HG03064 (cell line): ENCODE measurements at regions not wholly inside any gene's neighbourhood (a gene's known extent, or its start where the extent isn't known, plus 50 kb on each side); places are given as distances from the start of the nearest gene placed in this dataset.

Experiments used
- ATAC-seq: cut with Tn5 transposase; IDR thresholded peaks from one replicate; pipeline ENCODE4 v1.9.1; 2021; ENCODE audit warnings: low read depth; ENCODE audit not compliant: unreplicated experiment

DNA sequence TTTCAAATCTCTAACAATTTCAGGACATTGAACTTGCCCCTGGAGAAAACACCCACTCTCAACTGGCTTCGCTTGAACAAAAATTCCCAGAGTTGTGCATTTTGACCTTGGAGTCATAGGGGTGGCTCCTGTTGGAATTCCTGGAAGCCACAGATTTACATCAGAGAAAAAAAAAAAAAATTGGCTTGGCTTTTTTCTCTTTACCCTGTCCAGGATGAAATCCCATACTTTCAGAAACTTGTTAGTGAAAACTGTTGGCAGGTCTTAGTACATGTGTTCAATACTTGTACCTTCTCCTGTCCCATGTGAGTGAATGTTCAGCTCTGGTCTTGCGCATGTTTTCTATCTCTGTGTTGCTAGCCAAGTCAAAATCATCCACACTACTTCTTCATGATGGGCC lies 228.8 kb downstream of the TGFB2 start:
- no peak for ATAC-seq

DNA sequence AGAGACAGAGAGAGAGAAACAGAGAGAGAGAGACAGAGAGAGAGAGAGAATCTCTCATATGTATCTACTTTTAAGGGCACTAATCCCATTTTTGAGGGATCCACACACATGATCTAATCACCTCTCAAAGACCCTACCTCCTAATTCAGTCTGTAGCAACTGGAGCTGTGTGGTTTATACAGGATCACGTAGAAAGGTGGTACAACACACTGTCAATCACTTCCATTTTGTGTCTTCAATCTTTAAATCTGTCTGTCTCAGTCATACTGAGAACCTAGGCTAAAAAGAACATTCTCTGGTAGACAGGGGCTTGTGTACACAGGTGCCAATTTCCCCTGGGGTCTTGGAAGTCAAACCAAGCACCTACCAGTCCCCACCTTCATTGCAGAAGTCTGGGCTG lies 229.9 kb downstream of the TGFB2 start:
- ATAC-seq, result no peak

- ATAC-seq, result no peak
Observed at GRCh38 chr1:218575856-218576255, 230.7 kb downstream of the TGFB2 start.

- no peak for ATAC-seq
Observed at GRCh38 chr1:218582646-218583045, 237.5 kb downstream of the TGFB2 start.

DNA sequence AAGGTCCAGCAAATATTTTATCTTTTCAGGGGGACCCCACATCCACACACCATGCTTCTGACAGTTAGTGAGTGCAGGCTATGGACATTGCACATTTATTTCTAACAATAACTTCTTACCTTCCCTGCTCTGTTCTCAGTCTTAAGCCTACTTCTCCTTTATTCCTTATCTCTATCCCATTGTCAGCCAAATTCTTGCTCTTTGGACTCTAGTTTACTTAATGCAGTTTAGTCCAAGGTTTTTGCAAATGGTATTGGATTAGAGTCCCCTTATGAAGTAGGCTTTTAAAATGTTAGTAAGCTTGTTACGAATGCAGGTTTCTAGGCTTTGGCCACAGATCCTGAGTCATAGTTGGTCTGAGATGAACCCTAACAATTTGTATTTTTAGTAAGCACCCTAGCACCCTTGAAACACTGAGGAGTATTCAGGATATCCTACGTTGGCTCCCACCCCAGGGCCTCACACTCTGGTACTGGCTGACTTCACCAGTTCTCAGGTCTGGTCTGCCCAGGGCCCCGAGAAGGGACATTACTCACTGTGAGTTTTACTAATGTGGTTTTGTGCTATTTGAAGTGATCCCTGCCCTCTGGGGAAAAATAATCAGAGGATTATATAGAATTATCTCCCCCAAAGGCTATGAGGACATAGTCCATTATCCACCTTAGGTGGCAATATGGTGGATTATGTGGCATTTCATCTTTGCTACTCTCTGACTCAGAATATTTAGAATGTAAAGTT lies 239.5 kb downstream of the TGFB2 start:
- no peak for ATAC-seq

GRCh38 chr1:218585511-218586184 lies 240.5 kb downstream of the TGFB2 start:
- ATAC-seq, result no peak

GRCh38 chr1:218587900-218588299 lies 242.8 kb downstream of the TGFB2 start:
- ATAC-seq, result no peak

DNA sequence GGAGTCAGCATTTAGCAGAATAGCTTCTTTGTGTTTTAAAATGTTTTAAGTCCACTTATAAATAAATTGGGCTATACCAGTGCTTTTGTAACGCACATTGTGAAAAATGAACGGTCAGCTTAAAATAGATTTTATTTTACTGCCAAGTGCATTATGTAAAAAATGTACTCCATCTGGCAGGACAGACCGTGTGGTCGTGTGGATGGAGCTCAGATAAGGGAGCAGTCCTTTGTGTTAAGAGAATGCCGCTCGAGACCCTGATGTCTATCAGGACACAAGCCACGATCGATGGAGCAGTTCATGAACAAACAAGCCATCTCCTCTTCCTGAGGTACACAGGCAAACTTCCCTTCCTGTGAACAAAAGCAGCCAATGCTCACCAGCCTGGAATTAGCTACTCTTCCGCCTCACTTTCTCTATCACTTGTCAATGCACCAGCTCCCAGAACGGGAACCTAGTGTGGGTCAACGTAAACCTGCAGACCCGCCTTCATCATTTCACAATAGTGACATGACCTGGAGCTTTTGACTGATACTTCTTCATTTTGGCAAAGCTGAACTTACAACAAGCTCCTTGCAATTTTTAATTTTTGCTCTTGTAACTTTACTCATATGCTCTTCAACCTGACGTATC lies 243.5 kb downstream of the TGFB2 start:
- ATAC-seq, result no peak

- no peak for ATAC-seq
Observed at GRCh38 chr1:218589487-218589886, 244.4 kb downstream of the TGFB2 start.

DNA sequence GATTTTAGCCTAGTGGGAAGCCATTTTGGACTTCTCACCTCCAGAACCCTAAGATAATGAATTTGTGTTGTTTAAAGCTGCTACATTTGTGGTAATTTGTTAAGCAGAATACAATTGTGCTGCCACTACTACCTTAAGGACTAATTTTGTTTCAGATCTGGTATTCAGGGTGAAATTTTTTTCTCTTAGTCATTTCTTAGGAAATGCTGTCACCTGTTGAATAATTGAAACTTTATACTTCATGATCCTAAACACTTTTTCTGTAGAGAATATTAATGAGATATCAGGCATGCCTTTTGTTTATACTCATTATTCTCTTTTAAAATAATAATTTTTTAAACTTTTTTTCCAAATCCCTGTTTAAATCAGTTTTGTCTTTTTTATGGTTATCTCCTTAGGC lies 246.8 kb downstream of the TGFB2 start:
- ATAC-seq, result no peak

DNA sequence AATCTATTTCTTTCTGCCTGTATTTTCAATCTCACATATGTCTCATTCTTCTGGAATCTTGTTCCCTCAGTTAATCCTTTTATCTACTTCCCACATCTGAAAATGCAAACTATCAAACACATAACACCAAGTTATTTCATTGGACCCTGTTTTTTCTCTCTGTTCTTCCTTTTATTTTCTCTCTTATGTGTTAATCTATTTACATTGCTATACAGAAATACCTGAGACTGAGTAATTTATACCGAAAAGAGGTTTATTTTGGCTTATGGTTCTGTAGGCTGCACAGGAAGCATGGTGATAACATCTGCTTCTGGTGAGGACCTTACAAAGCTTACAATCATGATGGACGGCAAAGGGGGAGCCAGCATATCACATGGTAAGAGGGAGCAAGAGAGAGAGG lies 247.6 kb downstream of the TGFB2 start:
- ATAC-seq, result no peak

- ATAC-seq, result no peak
Observed at GRCh38 chr1:218600968-218601367, 255.8 kb downstream of the TGFB2 start.

DNA sequence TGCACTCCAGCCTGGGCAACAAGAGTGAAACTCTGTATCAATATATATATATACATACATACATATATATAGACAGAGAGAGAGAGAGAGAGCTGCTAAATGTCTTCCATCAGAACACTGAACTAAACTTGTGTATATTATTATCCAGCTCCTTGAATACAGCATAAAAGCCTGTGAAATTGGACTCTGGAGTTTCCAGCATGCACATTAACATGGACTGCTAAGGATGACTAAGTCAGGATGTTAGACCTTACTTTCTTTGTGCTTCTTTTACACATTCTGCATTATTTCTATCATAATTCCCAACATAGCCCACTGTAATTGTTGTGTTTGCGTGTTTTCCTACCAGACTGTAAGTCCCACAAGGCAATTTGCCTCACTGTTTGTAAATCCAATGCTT lies 259.1 kb downstream of the TGFB2 start:
- no peak for ATAC-seq

GRCh38 chr1:218611916-218612585 lies 266.9 kb downstream of the TGFB2 start:
- no peak for ATAC-seq

GRCh38 chr1:218613105-218613504 lies 268.0 kb downstream of the TGFB2 start:
- no peak for ATAC-seq

DNA sequence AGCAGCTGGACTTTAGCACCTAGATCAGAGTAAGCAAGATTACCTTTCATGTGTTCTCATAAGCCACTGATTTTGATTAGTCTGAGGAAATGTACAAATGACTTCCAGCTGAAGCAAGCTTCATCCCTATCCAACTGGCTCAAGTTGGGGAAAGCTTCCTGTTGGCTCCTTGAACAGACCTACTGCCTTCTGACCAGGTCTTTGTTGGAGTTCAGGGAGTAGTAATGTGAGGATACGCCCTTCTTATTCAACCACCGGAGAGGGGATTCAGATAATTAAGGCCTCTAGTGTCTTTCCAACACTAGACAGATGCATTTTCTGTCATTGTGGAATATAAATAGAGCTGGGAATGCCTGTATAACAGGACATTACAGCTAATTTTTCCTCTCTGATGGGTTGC lies 268.9 kb downstream of the TGFB2 start:
- no peak for ATAC-seq

DNA sequence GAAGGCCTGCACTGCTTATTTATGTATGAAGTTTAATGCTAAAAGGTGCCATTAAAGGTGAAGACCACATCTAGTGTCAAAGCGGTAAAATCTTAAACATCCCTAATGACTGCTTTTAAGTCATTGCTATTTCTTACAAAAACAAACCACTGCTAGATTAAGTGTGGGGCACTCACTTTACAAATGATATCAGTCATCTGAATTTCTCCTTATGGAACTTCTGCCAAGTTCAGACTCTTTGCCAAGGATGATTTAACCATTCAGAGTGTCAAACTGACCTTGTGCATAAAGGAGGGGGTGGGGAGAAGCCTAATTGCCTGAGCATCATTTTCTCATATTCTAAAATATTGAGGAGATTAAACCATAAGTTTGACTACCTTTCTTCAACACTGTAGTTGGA lies 271.5 kb downstream of the TGFB2 start:
- ATAC-seq, result no peak

DNA sequence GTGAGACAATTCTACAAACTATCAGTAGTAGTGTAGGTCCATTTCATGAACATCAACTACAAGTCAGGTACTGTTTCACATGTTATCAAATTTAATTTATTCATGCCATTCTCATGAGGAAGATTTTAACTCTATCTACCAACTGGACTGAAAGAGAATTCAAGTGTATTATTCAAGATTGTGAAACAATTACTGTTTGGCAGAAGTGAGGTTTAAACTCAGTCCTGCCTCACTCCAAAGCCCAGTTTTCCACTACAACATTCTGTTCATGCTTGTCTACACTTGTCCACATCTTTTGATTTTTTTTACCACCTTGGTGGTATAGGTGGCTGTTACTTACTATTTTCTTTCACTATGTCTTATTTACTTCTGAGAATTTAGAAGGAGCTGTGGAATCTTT lies 272.9 kb downstream of the TGFB2 start:
- ATAC-seq, result no peak

DNA sequence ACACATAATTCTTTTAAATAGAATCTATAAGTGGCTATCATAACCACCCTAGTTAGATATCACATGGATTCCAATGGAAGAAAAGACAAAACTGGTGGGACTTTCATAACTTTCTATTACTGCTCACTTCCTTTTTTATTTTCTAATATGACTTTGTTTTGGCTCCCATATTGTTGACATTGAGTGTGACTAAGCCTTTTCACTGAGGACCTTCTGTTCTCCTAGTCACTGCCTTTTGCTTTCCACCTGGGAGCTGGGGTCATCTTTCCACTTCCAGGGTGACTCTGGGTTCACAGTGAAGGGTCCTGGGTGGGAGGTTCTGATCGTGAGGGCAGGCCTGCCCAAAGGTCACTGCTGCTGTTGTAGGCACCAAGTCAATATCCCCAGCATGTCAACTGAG lies 275.8 kb downstream of the TGFB2 start:
- no peak for ATAC-seq

- no peak for ATAC-seq
Observed at GRCh38 chr1:218624052-218624451, 278.9 kb downstream of the TGFB2 start.

DNA sequence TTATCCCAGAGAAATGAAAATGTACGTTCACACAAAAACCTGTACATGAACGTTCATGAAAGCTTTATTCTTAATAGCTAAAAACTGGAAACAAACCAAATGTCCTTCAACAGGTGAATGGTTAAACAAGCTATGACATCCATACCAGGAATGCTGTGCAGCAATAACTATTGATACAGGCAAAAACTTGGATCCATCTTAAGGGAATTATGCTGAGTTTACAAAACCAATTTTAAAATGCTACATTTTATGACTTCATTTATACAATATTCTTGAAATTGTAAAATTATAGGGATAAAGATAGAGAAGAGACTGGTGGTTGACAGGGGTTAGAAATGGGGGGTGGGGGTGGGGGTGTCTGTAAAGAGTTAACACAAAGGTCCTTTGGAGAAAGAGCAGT lies 280.3 kb downstream of the TGFB2 start:
- no peak for ATAC-seq
